K562 (cell line): ENCODE measurements at regions not wholly inside any gene's neighbourhood (a gene's known extent, or its start where the extent isn't known, plus 50 kb on each side); places are given as distances from the start of the nearest gene placed in this dataset.

Source experiments
- ATAC-seq: fragments of 200-7000 bp; cut with Tn5 transposase; 3 replicates; pipeline ENCODE4 v1.9.1; 2020; ENCODE audit warnings: moderate library complexity
- BruUV-seq: library from RNA; stranded (reverse); fragments of 400-500 nt; replicated peaks from 2 replicates; lab custom pipeline; 2021; lab: Mats Ljungman, UMichigan
- CTCF ChIA-PET: fragments of 300-600 bp; formaldehyde crosslinking; extraction: SDS; loops from one replicate; lab custom pipeline; 2021; ENCODE audit warnings: low intra/inter-chr PET ratio; lab: Yijun Ruan, JAX
- POLR2A ChIA-PET: fragments of 300-600, 350-650 bp; sonication (Branson Sonifier 250); formaldehyde crosslinking; extraction: SDS; loops from one replicate; lab custom pipeline; 2021; ENCODE audit warnings: antibody characterized with exemption, inconsistent platforms; lab: Yijun Ruan, JAX
- DNase-seq, 4 experiments: peaks; one replicate each; pipeline versions ENCODE4 v3.0.0 to v3.0.0-alpha.2; 2011 to 2018; ENCODE audit warnings: low spot score in 3 of 4, mixed read lengths in 3 of 4; ENCODE audit errors: extremely low read depth in 1 of 4
- FAIRE-seq: peaks from 2 replicates; lab custom pipeline; 2011; peaks lifted over from hg19 to GRCh38; lab: Jason Lieb, UNC
- H2AFZ ChIP-seq: 2 replicates; pipeline ENCODE4 v1.6.0; 2011; ENCODE audit warnings: low read depth, low read length, control low read depth, inconsistent platforms
- H3K27ac ChIP-seq: fragments of 200-600 bp; 3 replicates; pipeline ENCODE4 v1.8.0; 2011; ENCODE audit warnings: low read depth, mild to moderate bottlenecking, control low read depth, inconsistent platforms, low read length, moderate library complexity, mixed read lengths; ENCODE audit errors: extremely low read depth
- H3K27me3 ChIP-seq, 2 experiments: fragments of 300-600 bp in 1 of 2; 2 replicates in 1 of 2; 3 replicates in 1 of 2; pipeline versions ENCODE4 v1.6.0 to v1.8.0; 2011; ENCODE audit warnings: inconsistent platforms in 2 of 2, low read length in 2 of 2, mild to moderate bottlenecking in 1 of 2, mixed read lengths in 1 of 2, moderate library complexity in 1 of 2; ENCODE audit not compliant: control insufficient read depth in 2 of 2, insufficient read depth in 2 of 2
- H3K36me3 ChIP-seq: fragments of 300-600 bp; 3 replicates; pipeline ENCODE4 v1.8.0; 2011; ENCODE audit warnings: mild to moderate bottlenecking, low read length, inconsistent platforms; ENCODE audit not compliant: control insufficient read depth, insufficient read depth
- H3K4me1 ChIP-seq, 2 experiments: fragments of 200-600 bp in 1 of 2; replicated peaks in 1 of 2; 2 replicates in 1 of 2; 3 replicates in 1 of 2; pipeline versions ENCODE4 v1.5.1 to v1.8.0; 2011; ENCODE audit warnings: inconsistent platforms in 2 of 2, low read length in 2 of 2, mild to moderate bottlenecking in 1 of 2, mixed read lengths in 1 of 2, moderate library complexity in 1 of 2; ENCODE audit not compliant: control insufficient read depth in 2 of 2, insufficient read depth in 2 of 2
- H3K4me2 ChIP-seq: 2 replicates; pipeline ENCODE4 v1.6.1; 2011; ENCODE audit warnings: low read length, control low read depth, inconsistent platforms, mixed read lengths; ENCODE audit not compliant: insufficient read depth
- H3K4me3 ChIP-seq: fragments of 200-600 bp; sonication (generic), shearing (Covaris generic); 2 replicates; pipeline ENCODE4 v1.5.1; 2016; ENCODE audit warnings: control low read depth, inconsistent platforms
- H3K79me2 ChIP-seq: fragments of 200-600 bp; 3 replicates; pipeline ENCODE4 v1.8.0; 2011; ENCODE audit warnings: low read length, inconsistent platforms; ENCODE audit not compliant: control insufficient read depth, insufficient read depth
- H3K9ac ChIP-seq, 2 experiments: 2 replicates each; pipeline versions ENCODE4 v1.6.0 to v1.6.1; 2011; ENCODE audit warnings: low read depth in 2 of 2, low read length in 2 of 2, control low read depth in 1 of 2, inconsistent platforms in 1 of 2, mild to moderate bottlenecking in 1 of 2, mixed read lengths in 1 of 2; ENCODE audit not compliant: insufficient read depth in 1 of 2
- H3K9me1 ChIP-seq: one replicate; pipeline ENCODE4 v1.6.0; 2011; ENCODE audit warnings: inconsistent platforms, mild to moderate bottlenecking, low read length, moderate library complexity; ENCODE audit not compliant: control insufficient read depth, insufficient read depth
- H3K9me3 ChIP-seq: replicated peaks from 2 replicates; pipeline ENCODE4 v1.5.1; 2011; ENCODE audit warnings: low read depth, low read length, inconsistent platforms; ENCODE audit not compliant: control insufficient read depth, insufficient read depth
- H4K20me1 ChIP-seq: replicated peaks from 2 replicates; pipeline ENCODE4 v1.6.1; 2011; ENCODE audit warnings: low read length, inconsistent platforms, mixed read lengths; ENCODE audit not compliant: control insufficient read depth, insufficient read depth
- DACH1 ChIP-seq: fragments of 450-650 bp; IDR thresholded peaks from 2 replicates; pipeline ENCODE4 v1.6.1; 2018; ENCODE audit not compliant: partially characterized antibody
- EGR1 ChIP-seq: fragments of 450-650 bp; conservative IDR thresholded peaks from 2 replicates; pipeline ENCODE4 v1.6.1; 2017; ENCODE audit warnings: mild to moderate bottlenecking
- FOS ChIP-seq: IDR thresholded peaks from 3 replicates; pipeline ENCODE4 v1.6.1; 2011; ENCODE audit not compliant: insufficient read length; ENCODE audit errors: extremely low read depth
- FOXJ2 ChIP-seq: fragments of 200-800 bp; sonication (Bioruptor generic); IDR thresholded peaks from 2 replicates; pipeline ENCODE4 v1.6.1; 2016; ENCODE audit warnings: missing genetic modification characterization, missing compliant biosample characterization
- MYNN ChIP-seq, 2 experiments: sonication (generic); formaldehyde crosslinking in 1 of 2; IDR thresholded peaks; 2 replicates each; pipeline versions ENCODE4 v1.5.0 to v1.6.1; 2016 to 2020; ENCODE audit warnings: antibody characterized with exemption in 1 of 2, missing genetic modification reagents in 1 of 2
- POLR2B ChIP-seq: fragments of 450-650 bp; IDR thresholded peaks from 2 replicates; pipeline ENCODE4 v1.6.1; 2018; ENCODE audit warnings: low read depth; ENCODE audit not compliant: partially characterized antibody
- RB1 ChIP-seq: fragments of 450-650 bp; IDR thresholded peaks from 2 replicates; pipeline ENCODE4 v1.6.1; 2017; ENCODE audit warnings: low read depth, mild to moderate bottlenecking
- SAFB ChIP-seq: fragments of 200-400 bp; formaldehyde crosslinking; IDR thresholded peaks from 2 replicates; pipeline ENCODE4 v1.6.1; 2017; ENCODE audit warnings: low read depth, low read length, borderline replicate concordance
- ZBTB2 ChIP-seq: fragments of 450-650 bp; IDR thresholded peaks from 2 replicates; pipeline ENCODE4 v1.6.1; 2016; ENCODE audit warnings: antibody characterized with exemption
- ZC3H4 ChIP-seq: sonication (generic); formaldehyde crosslinking; IDR thresholded peaks from 2 replicates; pipeline ENCODE4 v1.9.0; 2021; ENCODE audit warnings: missing genetic modification reagents, borderline replicate concordance
- WGBS: fragments of 100-300 bp; shearing (Covaris generic); methylation state at CpG from one replicate; pipeline ENCODE4 v1.1.6; 2016; ENCODE audit warnings: low coverage, mixed read lengths; ENCODE audit not compliant: insufficient coverage; ENCODE audit errors: missing lambda C conversion rate; 5-methylcytosine and 5-hydroxymethylcytosine counted together
- in situ Hi-C: fragments of 300-500 bp; cut with MboI; formaldehyde crosslinking; loops from 4 replicates; pipeline ENCODE4 v1.15.0; 2018; ENCODE audit warnings: inconsistent platforms, mixed read lengths
- intact Hi-C: fragments of 100-400 bp; cut with micrococcal nuclease; formaldehyde crosslinking; loops from 2 replicates; pipeline ENCODE4 v1.14.2; 2022

GRCh38 chr10:2876032-2876431 lies 191.3 kb upstream of the PFKP start:
- Histone ChIP-seq H4K20me1 (no peaks in the 10 kb centered on the region), H3K36me3 (no peaks in the 10 kb centered on the region), H3K27me3 (peaks cover 0 to 5% of the 10 kb centered on the region in 2 experiments; a peak in 1 of 5 replicates), H3K27ac (no peak overlapping the region), H3K4me1 (no peaks in the 10 kb centered on the region), H3K4me3 (no peak overlapping the region), H3K79me2 (no peaks in the 10 kb centered on the region), H3K4me2 (no peak overlapping the region), H3K9me1 (no peaks in the 10 kb centered on the region), H3K9me3 (no peaks in the 10 kb centered on the region)
- WGBS, result 0% methylated on average over 2 of the region's 2 CpGs
- CTCF ChIA-PET, result no interaction called here
- intact Hi-C loops, result no loop called here
- no TSS peak for BruUV-seq
- DNase-seq, result no peak
- ATAC-seq, result no peak
- POLR2A ChIA-PET, result no interaction called here
- FAIRE-seq, result no peak
- TF ChIP-seq ZBTB2 (0 out of 2 replicates have a peak, but pooled peaks have one; percentile 28), MYNN (IDR thresholded peaks at IDR 0.05) (no peak), MYNN (CRISPR knock-in tag; IDR thresholded peaks at IDR 0.05) (no peak), DACH1 (peak; percentile 85), POLR2B (no peak), RB1 (no peak), EGR1 (no peak), ZC3H4 (CRISPR knock-in tag) (no peak), SAFB (no peak), FOXJ2 (no peak), FOS (no peak)
- TF ChIP-seq, all 486 proteins: peak for 2
- Histone ChIP-seq H2AFZ (no peak overlapping the region), H3K9ac (no peak overlapping the region)
- in situ Hi-C loops, result no loop called here
